ENCODE measurements at regions not wholly inside any gene's neighbourhood (a gene's known extent, or its start where the extent isn't known, plus 50 kb on each side); places are given as distances from the start of the nearest gene placed in this dataset.

DNA sequence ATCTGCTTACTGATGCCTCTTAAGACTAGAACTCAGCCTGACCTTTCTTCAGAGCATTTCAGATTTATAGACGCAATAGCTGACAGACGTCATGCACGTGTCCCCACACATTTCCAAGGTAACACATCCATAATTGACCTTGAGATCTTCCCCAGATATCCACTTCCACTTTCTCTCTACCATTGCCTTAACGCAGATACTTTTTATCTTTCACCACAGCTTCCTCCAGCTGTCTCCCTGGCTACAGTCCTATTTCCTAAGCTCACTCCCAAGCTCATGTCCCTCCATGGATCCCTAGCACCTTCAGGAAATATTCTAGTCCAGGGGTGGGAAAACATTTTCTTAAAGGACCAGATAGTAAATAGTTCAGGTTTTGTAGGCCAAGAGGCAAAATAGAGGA is 173.0 kb upstream of the MITF start:
- TF ChIP-seq, protein P1, sequence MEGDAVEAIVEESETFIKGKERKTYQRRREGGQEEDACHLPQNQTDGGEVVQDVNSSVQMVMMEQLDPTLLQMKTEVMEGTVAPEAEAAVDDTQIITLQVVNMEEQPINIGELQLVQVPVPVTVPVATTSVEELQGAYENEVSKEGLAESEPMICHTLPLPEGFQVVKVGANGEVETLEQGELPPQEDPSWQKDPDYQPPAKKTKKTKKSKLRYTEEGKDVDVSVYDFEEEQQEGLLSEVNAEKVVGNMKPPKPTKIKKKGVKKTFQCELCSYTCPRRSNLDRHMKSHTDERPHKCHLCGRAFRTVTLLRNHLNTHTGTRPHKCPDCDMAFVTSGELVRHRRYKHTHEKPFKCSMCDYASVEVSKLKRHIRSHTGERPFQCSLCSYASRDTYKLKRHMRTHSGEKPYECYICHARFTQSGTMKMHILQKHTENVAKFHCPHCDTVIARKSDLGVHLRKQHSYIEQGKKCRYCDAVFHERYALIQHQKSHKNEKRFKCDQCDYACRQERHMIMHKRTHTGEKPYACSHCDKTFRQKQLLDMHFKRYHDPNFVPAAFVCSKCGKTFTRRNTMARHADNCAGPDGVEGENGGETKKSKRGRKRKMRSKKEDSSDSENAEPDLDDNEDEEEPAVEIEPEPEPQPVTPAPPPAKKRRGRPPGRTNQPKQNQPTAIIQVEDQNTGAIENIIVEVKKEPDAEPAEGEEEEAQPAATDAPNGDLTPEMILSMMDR (IDR thresholded peaks at IDR 0.05; ENCODE audit: poor library complexity): no peak
- no peak for TF ChIP-seq EZH2 (IDR thresholded peaks at IDR 0.05; ENCODE audit: borderline replicate concordance)

Data from hepatocyte (in vitro differentiated cells).